Panc1 (cell line): ENCODE measurements at regions not wholly inside any gene's neighbourhood (a gene's known extent, or its start where the extent isn't known, plus 50 kb on each side); places are given as distances from the start of the nearest gene placed in this dataset.

Source experiments
- ATAC-seq: fragments of 200-7000 bp; cut with Tn5 transposase; 2 replicates; pipeline ENCODE4 v1.9.1; 2020; ENCODE audit warnings: mild to moderate bottlenecking, moderate library complexity
- BruUV-seq: library from RNA; stranded (reverse); fragments of 400-500 nt; replicated peaks from 2 replicates; lab custom pipeline; 2021; lab: Mats Ljungman, UMichigan
- CTCF ChIA-PET: fragments of 300-600 bp; sonication (Branson Sonifier 250); formaldehyde crosslinking; loops from one replicate; lab custom pipeline; 2022; ENCODE audit warnings: antibody characterized with exemption; lab: Charles Lee
- POLR2A ChIA-PET: fragments of 300-600 bp; sonication (Branson Sonifier 250); formaldehyde crosslinking; loops from one replicate; lab custom pipeline; 2022; ENCODE audit warnings: antibody characterized with exemption; lab: Charles Lee
- DNase-seq: peaks from one replicate; pipeline ENCODE4 v3.0.0-alpha.2; 2010; ENCODE audit warnings: low read depth, low spot score
- H3K27ac ChIP-seq: 2 replicates; pipeline ENCODE4 v1.5.1; 2011; ENCODE audit warnings: mild to moderate bottlenecking, low read length, inconsistent platforms
- H3K27me3 ChIP-seq: fragments of 200-500 bp; sonication (Bioruptor generic); 2 replicates; pipeline ENCODE4 v1.6.0; 2014; ENCODE audit warnings: low read length, inconsistent platforms; ENCODE audit not compliant: control insufficient read depth, insufficient read depth
- H3K36me3 ChIP-seq: fragments of 200-500 bp; sonication (Bioruptor generic); 2 replicates; pipeline ENCODE4 v1.5.1; 2014; ENCODE audit warnings: inconsistent platforms, mild to moderate bottlenecking, low read length, moderate library complexity; ENCODE audit not compliant: control insufficient read depth, insufficient read depth
- H3K4me1 ChIP-seq: 2 replicates; pipeline ENCODE4 v1.5.1; 2011; ENCODE audit warnings: inconsistent platforms, mild to moderate bottlenecking, low read length, moderate library complexity; ENCODE audit not compliant: control insufficient read depth, insufficient read depth
- H3K4me3 ChIP-seq, 2 experiments: 2 replicates each; pipeline ENCODE4 v1.5.1; 2011 to 2012; ENCODE audit warnings: low read depth in 2 of 2, low read length in 2 of 2, mild to moderate bottlenecking in 2 of 2, inconsistent platforms in 1 of 2, moderate library complexity in 1 of 2
- H3K9me3 ChIP-seq: fragments of 200-500 bp; sonication (Bioruptor generic); 2 replicates; pipeline ENCODE4 v1.5.1; 2014; ENCODE audit warnings: low read depth, mild to moderate bottlenecking, inconsistent platforms, low read length, moderate library complexity; ENCODE audit not compliant: control insufficient read depth, insufficient read depth
- CTCF ChIP-seq: fragments of 450-650 bp; IDR thresholded peaks from 2 replicates; pipeline ENCODE4 v1.5.1; 2017; ENCODE audit warnings: mild to moderate bottlenecking
- POLR2AphosphoS5 ChIP-seq: IDR thresholded peaks from 2 replicates; pipeline ENCODE4 v1.6.1; 2012; ENCODE audit warnings: mild to moderate bottlenecking, low read depth, low read length, moderate library complexity
- REST ChIP-seq, 2 experiments: IDR thresholded peaks; 2 replicates each; pipeline ENCODE4 v1.6.1; 2011 to 2012; ENCODE audit warnings: low read depth in 2 of 2, control low read depth in 1 of 2, low read length in 1 of 2, mild to moderate bottlenecking in 1 of 2, moderate library complexity in 1 of 2; ENCODE audit not compliant: insufficient read depth in 1 of 2
- SIN3A ChIP-seq: IDR thresholded peaks from 2 replicates; pipeline ENCODE4 v1.6.1; 2012; ENCODE audit warnings: low read depth, mild to moderate bottlenecking, low read length, moderate library complexity, borderline replicate concordance; ENCODE audit not compliant: insufficient read depth
- TCF7L2 ChIP-seq: IDR thresholded peaks from 2 replicates; pipeline ENCODE4 v1.6.1; 2011; ENCODE audit warnings: mild to moderate bottlenecking, low read depth, low read length, inconsistent platforms
- in situ Hi-C: cut with HindIII; loops from 2 replicates; pipeline ENCODE4 v1.10.0; 2016; ENCODE audit warnings: low sequenced_read_pairs, low pct_unique_long_range_greater_than_20kb
- intact Hi-C: fragments of 100-400 bp; cut with micrococcal nuclease; formaldehyde crosslinking; loops from one replicate; pipeline ENCODE4 v1.10.0; 2022; ENCODE audit not compliant: unreplicated experiment

- H3K36me3 ChIP-seq, result no peaks in the 10 kb centered on the region
- BruUV-seq, result no TSS peak
- no peak overlapping the region for H3K4me3 ChIP-seq
- in situ Hi-C loops (no loop called here), intact Hi-C loops (no loop called here)
- TF ChIP-seq TCF7L2, result no peak
- no peak for TF ChIP-seq REST (IDR thresholded peaks at IDR 0.05; ENCODE audit: insufficient read depth in 1 of 2, low read depth in 2 of 2, low read length in 1 of 2)
- TF ChIP-seq SIN3A, result no peak
- no peak for TF ChIP-seq CTCF
- no peak for TF ChIP-seq POLR2AphosphoS5
- ATAC-seq (no peak), DNase-seq (no peak)
- POLR2A ChIA-PET, result no interaction called here
- H3K9me3 ChIP-seq, result no peaks in the 10 kb centered on the region
- H3K27me3 ChIP-seq, result no peaks in the 10 kb centered on the region
- no peak overlapping the region for H3K27ac ChIP-seq
- CTCF ChIA-PET, result no interaction called here
- no peaks in the 10 kb centered on the region for H3K4me1 ChIP-seq
Measured at GRCh38 chr3:110456001-110456400, 615.6 kb upstream of the NECTIN3 start.

GRCh38 chr3:110456438-110457138, 615.0 kb upstream of the NECTIN3 start:
- H3K4me1 ChIP-seq, result no peaks in the 10 kb centered on the region
- CTCF ChIA-PET, result no interaction called here
- in situ Hi-C loops (no loop called here), intact Hi-C loops (no loop called here)
- POLR2A ChIA-PET, result interaction anchor here (0.6 kb wide), 1 partner anchor 1114 kb away, joined by 3 read pairs; no protein-coding TSS in a partner anchor
- BruUV-seq, result no TSS peak
- H3K4me3 ChIP-seq, result no peak overlapping the region
- DNase-seq (no peak), ATAC-seq (no peak)
- TF ChIP-seq CTCF (no peak; the same call in 1 of the 2 replicates), SIN3A (no peak)
- no peaks in the 10 kb centered on the region for H3K9me3 ChIP-seq
- H3K27me3 ChIP-seq, result no peaks in the 10 kb centered on the region
- no peaks in the 10 kb centered on the region for H3K36me3 ChIP-seq
- H3K27ac ChIP-seq, result no peak overlapping the region
